HG02938 (cell line): ENCODE measurements at regions not wholly inside any gene's neighbourhood (a gene's known extent, or its start where the extent isn't known, plus 50 kb on each side); places are given as distances from the start of the nearest gene placed in this dataset.

Experiments used
- ATAC-seq: cut with Tn5 transposase; IDR thresholded peaks from one replicate; pipeline ENCODE4 v1.9.1; 2021; ENCODE audit warnings: mild to moderate bottlenecking, moderate library complexity; ENCODE audit not compliant: unreplicated experiment

DNA sequence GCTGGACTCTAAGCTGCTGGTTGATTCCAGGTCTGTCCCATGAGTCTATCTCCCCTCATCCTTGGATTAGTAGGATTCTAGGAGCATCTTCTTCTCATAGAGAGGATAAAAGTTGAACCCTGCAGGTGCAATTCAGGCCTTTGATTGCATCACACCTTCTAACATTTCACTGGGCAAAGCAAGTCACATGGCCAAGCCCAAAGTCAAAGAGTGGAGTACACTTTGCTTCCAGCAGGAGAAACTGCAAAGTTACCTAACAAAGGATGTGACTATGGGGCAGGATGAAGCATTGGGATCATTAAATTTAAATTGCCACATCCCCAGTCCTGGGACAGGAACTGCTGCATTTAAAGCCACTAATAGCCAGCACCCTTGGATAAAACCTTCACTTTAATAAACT is 51.0 kb upstream of the EGFLAM start:
- no peak for ATAC-seq

DNA sequence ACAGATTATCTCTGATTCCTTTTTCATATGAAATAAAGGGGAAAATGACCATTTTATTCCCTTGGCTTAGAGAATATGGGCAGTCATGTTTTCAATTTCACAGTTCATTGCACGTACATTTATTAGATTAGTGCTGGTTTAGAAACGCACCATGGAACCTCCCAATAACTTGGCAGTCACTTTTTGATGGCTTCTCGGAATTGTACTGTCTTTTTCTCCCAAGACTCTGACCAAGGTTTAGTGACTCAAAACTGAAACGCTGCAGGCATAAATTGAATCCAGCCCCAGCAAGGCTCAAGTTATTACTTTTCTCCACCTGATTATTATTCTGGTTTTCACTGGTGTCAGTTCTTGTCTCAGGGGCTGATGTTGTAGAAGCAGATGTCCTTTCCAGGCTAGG is 55.6 kb upstream of the EGFLAM start:
- ATAC-seq, result no peak

DNA sequence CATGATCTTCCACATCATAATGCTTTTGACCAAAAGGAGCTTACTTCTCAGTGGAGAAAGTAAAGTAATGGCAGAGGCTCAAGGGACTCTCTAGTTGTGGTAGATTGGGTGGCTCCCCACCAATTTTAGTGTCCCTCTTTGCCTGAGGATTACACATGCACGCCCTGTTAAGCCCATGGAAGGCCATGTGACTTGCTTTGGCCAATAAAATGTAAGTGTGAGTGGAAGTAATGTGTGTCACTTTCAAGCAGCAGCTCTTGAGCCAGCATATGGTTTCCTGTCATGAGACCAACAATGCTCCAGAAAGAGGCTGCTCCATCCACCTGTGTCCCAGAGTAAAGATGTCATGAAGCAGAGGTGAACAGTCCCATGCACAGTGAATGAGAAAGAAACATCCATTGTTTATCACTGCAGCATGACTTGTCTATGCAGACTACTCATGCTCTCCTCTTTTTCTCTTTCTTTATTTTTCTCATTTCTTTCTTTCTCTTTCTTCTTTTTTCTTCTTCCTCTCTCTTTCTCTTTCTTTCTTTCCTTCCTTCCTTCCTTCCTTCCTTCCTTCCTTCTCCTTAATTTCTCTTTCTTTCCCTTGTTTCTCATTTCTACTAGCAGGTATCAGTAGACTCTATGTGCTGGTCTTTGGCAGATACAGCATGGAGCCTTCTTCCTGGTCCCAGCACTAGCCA is 57.3 kb upstream of the EGFLAM start:
- no peak for ATAC-seq

DNA sequence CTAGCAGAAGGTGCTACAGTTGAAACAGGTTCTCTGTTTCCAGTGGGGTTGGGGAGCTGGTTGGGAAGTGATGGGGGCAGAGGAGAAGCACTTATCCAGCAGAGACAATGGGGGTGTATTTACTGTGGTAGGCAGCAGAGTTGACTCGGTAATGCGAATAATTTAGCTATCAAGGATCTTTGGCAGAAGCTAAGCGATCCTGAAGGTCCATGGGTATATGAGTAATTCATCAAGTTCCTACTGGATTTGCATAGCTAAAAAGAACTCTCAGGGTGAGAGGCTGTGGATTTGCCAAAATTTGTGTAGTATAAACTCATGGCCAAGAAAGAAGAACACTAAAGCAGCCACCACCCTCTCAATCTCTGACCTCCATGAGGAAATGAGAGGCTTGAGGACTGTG is 61.2 kb upstream of the EGFLAM start:
- no peak for ATAC-seq

DNA sequence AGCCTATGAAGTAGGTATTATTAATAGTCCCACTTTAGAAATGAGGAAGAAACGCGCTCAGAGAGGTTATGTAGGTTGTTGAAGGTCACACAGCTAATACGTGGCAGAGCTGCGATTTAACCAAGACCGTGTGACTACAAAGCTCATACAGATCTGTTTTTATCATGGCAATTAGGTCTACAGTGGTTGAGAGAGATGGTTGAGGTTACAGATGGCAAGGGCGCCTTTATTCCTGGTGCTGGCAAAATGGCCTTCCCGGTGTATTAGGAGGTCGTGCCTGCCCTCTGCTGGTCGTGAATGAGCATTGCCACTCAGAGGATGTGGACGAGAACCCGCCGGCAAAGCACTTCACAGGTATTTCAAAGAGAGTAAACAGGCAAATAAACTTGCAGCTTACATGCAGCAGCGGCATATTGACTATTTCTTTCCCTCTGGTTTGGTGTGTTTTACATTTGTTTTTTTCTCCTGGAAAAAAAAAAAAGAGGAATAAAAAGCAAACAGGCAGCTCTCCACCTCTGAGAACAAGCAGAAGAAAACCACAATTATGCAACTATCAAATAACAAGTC is 65.3 kb upstream of the EGFLAM start:
- ATAC-seq, result no peak

DNA sequence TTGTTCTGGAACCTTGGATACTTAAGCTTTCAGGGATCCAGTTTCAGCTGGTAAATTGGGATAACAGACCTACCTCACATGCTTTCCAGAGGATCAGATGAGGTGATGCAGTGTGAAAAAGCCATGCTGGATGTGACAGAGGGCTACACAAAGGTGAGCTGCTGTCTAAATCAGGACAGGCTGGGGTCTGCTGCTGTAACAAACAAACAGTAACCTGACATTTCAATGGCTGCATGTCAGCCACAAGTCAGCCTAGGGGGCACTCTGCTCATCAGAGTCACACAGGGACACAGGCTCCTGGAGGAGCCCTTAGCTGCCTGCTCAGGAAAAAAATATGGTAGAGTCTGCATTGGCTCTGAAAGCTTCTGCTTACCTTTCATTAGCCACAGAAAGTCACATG is 66.7 kb upstream of the EGFLAM start:
- no peak for ATAC-seq

DNA sequence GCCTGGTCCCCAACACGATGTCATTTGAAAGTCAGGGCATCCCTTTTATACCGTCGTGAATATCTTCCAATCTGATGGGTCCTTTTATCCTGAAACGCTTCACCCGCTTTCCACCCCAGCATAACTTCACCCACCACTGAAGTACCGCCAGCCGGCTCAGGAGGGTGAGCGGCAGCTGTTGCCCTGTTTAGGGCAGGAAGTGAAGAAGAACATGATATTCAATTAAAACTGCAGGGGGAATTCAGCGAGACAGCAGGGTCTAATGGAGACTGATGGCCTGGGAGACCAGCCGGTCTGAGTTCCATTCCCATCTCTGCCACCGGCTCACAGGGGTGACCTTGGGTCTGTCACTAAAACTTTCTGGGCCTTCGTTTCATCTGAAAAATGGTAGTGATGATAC is 68.2 kb upstream of the EGFLAM start:
- ATAC-seq, result no peak

DNA sequence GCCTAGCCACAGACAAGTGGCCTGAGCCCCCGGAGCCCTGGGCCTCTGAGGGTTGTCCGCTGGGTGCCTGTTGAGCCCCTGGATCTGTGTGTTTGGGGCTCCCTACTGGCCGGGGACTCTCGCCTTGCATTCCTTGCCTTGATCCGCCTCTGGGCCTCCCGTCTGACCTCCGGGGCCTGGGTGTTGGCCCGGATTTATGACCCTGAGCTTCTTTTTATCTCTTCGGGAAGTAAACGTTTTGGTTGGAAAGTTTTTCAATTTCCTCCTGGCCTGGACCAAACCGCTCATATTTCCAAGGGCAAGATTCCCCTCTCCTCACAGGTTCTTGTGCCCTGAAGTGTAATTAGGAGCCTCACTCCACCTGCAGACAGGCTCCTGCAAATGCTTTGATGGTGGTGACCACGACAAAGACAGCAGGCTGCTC is 69.3 kb upstream of the EGFLAM start:
- no peak for ATAC-seq

DNA sequence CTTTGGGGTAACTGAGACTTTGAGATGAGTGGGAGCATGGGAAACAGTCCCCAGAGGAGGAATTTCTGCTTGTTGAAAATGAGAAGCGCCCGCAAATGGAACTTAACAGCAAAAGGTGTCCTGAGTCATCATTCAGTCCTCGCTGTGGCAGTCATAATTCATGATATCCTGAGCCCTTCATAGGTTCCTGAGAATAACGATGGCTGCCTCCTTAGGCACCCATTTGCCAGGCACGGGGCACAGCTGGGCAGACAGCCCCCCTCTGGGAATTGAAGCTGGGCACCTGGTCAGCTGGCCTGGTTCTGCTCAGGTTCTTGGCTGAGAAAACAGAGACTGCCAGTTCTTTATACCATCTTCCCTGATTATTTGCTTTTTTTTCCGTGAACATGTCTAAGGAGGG is 69.8 kb upstream of the EGFLAM start:
- ATAC-seq, result no peak

DNA sequence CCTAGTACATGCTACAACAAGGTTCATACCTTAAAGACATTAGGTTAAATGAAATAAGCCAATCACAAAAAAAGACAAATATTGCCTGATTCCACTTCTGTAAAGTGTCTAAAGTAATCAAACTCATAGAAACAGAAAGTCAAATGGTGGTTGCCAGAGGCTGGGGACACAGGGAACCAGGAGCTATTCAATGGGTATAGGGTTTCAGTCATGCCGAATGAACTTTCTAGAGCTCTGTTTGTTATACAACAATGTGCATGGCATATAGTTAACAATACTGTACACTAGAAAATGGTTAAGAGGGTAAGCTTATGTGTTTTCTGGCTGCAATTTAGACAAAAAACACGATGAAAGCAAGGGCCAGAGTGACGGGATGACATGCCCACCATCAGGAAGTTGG is 70.8 kb upstream of the EGFLAM start:
- ATAC-seq, result no peak

DNA sequence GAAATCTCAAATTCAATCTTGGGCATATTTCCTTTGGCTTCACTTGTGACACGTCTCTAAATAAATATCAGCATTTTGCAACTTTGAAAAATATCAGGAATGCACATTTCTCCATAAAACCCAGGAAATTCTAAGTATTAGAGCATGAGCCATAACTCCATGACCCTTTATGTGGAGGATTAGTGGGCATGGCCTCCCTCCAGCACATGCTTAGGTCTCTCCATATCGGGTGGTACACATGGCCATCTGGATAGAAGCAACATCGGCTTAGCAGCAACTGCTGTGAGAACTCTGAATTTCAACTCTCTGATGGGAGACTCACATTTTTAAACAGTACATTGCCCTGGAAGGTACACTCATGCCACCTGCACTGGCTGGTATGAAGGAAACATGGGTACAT is 73.7 kb upstream of the EGFLAM start:
- ATAC-seq, result no peak

DNA sequence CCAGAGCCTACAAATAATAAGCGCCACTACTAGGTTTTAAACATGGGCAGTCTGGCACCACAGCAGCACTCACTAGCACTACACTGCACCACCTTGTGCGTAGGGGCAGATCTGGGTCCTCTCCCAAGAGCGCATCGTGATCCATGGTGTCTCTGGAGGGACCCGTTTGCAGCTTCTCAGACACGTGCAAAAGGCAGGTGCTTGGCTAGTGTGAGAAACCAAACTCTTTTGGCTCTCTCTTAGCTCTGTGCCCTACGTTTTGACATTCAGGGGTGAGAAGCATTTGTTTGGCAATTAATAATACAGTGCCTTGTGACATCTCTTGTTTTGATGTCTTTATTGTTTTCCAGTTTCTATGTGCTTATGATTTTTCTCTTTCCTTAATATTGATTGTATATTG is 75.4 kb upstream of the EGFLAM start:
- no peak for ATAC-seq

DNA sequence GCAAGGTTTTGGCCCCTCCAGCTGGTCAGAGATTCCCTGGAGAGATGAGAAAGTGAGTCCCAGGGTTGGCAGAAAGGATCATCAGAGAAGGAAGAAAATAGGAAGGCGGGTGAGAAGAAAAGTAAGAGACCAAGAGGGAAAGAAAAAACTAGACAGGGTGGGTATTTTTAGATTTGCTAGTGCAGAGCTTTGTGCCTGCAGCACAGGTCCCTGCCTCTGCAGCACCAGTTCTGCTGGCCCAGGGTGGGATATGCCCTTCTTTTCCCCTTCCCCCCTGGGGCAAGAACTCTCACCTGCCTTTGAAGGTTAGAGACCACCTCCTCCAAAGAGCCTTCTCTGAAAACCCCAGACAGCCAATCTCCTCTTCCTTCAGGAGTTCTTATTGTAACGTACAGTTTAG is 90.3 kb upstream of the EGFLAM start:
- ATAC-seq, result no peak

DNA sequence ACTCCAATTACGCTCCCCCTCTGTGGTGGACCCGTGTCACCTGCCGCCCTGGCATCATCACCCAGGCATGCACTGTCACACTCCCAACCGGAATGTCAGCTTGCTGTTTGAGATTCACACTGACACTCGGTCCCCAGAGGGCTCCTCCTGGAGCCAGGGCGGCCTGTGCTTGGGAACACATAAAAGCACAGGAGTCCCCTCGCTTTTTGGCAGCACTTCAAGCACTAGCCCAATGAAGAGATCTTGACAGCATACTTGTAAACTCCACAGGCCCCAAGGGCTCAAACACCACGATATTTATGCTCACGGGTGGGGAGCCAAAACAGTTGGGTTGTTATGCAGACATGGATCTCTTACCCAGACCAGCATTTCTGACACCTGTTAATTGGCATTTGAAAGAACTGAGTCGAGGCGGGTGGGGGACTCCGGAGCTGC is 90.8 kb upstream of the EGFLAM start:
- ATAC-seq, result no peak

DNA sequence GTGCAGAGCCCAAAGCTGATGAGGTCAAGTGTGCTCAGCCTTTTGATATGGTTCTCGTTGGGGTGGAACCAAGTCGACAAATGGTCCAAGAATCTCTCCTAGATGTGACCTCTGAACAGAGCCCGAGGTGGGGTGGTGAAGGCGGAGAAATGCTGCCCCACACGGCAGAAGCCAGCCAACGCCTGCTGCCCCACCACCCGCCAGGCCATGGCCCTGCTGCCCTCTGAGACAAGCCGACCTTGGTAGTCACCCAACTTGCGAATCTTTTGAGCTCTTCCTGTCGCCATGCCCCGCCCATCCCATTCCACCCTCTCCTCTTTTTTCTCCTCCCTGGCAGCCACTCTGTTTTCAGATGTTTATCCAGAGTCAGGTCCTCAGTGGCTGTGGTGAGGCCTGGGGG is 91.5 kb upstream of the EGFLAM start:
- no peak for ATAC-seq

DNA sequence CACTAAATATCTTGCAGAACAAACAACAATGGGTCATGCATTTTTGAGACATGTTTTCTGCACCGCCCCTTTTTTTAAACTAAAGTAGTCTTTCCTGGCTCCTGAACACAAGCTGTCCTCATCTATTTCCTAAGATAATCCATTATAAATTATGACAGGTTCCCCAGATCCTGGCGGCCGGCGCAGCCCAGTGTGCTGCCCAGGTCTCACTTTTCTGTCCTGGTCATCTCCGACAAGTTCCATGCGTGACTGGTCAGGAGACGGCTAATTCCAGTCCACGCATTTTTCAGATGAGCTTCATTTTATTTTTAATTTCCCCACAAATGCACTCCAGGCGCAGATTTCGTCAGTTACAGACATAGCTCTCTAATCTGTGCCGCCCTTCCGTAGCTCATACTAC is 92.9 kb upstream of the EGFLAM start:
- no peak for ATAC-seq

DNA sequence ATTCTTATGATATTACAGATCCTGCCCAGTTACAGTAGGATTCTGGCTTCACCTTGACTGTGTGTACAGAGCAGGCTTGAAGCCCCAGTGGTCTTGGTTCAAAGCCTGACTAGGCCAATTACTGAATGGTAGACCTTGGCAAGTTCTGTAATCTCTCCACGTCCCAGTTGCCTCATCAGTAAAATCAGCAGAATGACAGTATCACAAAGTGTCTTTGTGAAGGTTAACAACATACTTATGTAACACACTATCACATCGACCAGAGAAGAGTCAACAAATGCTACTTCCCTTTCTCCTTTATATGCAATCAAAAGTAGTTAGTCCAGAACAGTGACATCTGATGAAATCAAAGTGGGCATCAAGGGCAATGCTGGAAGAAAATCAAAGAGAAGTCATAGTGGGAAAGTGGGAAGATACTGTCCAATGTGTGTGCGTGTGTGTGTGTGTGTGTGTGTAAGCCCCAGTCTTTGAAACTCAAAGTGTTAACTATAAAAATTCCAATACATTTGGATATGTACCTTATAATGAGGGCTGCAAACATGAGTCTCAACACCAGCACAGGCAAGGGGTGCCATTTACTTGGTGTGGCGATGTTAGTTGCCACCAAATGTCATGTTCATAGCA is 93.5 kb upstream of the EGFLAM start:
- ATAC-seq, result no peak

DNA sequence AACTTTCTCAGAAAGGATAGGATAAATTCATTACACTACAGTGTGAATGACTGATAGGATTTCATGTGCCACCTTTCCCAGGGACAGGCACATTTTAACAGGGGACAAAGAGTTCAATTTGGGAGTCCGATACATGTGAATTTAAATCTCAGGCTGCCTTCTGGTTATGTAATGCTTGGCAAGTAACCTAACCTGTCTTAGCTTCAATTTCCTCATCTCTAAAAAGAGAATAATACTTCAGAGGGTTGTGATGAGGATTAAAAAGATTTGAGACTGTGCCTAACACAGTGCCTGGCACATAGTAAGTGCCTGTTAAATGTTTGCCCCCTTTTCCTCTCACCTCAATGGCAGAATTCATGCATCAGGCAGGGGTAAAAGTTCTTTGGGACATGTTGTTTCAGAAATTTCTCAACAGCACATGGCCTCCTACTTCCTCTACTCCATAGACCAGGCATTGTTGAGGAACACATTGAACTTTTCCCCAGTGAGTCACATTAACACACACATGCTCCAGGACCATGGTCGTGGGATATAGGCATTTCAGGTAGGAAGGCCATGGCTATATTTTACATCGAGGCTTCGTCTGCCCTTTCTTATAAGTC is 94.6 kb upstream of the EGFLAM start:
- no peak for ATAC-seq

DNA sequence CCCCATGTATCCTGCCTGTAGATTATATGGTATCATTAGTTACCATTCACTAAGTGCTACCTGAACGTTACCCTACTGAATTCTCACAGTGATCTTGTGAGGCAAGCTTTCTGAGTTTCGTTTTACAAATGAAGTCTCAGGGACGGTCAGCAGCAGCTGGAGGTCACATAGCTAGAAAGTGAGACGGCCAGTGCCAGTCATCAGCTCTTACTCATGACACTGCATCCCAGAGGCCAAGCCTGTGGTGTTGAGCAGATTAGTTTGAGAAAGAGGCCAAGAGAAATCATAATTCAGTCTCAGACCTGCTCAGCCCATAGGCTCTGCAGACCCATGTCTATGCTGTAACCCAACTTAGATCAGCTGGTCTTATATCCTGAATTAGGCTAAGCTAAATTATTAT is 95.7 kb upstream of the EGFLAM start:
- ATAC-seq, result no peak

DNA sequence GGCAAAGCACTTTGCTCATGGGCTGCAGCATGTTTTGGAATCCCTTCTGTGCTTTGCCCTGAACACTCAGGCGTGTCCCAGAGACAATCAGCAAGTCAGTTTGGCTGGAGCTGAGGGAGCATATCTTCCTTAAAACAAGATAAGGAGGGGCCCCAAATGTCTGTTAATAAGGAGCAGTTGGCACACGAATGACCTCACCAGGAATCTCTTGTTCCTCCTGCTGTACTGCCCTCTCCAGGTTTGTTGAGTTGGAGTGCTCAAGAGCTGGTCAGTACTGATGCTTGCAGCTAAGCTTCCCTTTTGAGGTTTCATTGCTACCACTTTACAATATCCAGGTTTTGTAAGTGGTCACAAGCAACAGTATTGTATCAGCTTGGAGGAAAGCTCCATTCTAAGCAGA is 101.3 kb upstream of the EGFLAM start:
- ATAC-seq, result no peak

DNA sequence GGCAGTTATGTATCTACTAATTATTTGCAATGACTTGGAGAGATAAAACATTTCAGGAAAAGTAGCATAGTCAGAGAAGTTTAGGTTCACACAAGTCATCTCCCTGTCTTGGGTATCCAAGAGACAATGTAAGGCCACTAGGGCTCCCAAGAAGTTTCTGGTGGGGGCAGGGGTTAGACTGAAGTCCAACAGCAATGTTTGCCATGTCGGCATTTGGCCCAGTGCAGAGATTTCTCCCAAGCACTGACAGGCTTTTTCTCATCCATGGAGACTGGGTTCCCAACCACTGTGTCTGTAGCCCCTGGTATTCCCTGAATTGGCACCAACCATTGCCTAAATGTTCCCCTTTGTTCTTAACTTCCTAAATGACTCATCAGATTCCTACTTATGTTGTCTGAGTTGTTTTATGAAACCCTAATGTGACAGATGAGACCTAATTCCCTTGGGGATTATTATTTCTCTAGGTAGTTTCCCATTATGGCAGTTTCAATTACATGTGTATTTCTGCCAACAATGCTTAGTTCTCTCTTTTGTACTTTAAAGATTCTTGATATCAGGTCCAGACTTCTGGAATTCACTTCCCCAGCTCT is 103.6 kb upstream of the EGFLAM start:
- ATAC-seq, result no peak

DNA sequence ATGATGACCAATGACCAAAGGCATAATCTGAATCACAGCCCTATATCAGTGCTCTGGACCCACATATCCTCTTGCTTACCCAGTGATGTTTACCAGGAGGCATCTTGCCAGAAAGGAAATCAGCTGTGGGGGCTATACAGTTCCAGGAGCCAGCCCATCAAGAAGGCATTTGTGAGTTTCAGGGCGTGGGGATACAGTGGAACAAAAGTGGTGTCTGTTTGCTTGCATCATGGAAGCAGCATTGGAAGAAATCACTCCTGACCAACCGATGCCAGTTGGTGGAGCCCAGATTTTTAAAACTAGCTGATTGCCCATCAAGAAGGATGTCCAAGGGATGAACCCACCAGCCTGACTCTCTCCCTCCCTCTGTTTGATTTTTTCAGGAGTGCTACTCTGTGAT is 106.5 kb upstream of the EGFLAM start:
- ATAC-seq, result no peak
